Epithelial cell of esophagus (primary cell): ENCODE measurements at regions not wholly inside any gene's neighbourhood (a gene's known extent, or its start where the extent isn't known, plus 50 kb on each side); places are given as distances from the start of the nearest gene placed in this dataset.

Experiments used
- DNase-seq: peaks from one replicate; pipeline ENCODE4 v3.0.0; 2010; ENCODE audit warnings: low read depth
- H3K4me3 ChIP-seq: 2 replicates; pipeline ENCODE4 v1.5.1; 2011; ENCODE audit warnings: mild to moderate bottlenecking, low read length, control low read depth
- CTCF ChIP-seq: IDR thresholded peaks from 2 replicates; pipeline ENCODE4 v1.5.1; 2011; ENCODE audit warnings: low read depth, mild to moderate bottlenecking, low read length, control low read depth, inconsistent platforms; ENCODE audit not compliant: insufficient read depth; ENCODE audit errors: missing control alignments

DNA sequence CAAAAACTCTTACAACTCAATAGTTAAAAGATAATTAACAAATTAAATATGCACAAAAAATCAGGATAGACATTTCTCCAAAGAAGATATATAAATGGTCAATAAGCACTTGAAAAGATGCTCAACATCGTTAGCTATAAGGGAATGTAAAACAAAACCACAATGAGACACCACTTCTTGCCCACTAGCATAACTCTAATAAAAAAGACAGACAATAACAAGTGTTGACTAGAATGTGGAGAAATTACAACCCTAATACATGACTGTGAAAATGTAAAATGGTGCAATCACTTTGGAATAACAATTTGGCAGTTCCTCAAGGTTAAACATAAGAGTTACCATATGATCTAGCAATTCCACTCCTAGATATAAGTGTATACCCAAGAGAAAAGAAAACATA is 74.3 kb upstream of the PCGF5 start:
- H3K4me3 ChIP-seq: no peak overlapping the region
- no peak for TF ChIP-seq CTCF
- DNase-seq: no peak

DNA sequence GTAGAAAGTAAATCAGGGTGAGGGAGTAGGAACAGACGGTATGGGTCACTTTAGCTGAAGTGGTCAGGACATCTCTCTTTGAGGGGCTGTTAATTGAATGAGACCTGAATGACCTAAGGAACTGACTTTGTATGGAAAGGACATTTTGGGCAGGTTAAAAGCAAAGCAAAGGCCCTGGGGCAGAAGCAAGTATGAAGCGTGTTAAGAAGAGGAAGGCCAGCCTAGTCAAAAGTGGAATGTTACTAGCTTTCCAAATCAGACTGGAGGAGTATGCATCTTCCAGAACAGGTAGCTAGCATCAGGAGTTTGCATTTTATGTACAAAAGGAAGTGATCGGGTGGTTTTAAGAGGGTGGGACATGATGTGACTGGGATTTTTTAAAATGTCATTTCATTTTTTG is 70.9 kb upstream of the PCGF5 start:
- DNase-seq: no peak
- H3K4me3 ChIP-seq: no peak overlapping the region
- no peak for TF ChIP-seq CTCF

DNA sequence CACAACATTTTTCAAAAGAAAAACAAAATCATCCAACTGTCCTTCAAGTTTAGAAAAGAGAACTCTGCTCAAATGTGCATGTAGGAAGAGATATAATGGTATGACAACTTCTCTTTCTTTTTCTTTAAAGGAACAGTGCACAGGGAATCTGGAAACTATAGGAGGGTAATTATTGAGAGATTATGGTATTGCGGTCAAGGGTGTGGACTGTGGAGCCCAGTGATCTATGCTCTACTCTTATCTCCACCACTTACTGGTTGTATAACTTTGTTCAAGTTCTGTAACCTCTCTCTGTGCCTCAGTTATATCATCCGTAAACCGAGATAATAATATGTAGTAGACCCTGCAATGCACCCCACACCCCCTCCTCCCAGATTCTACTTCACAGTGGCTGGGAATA is 69.8 kb upstream of the PCGF5 start:
- DNase-seq: no peak
- H3K4me3 ChIP-seq: no peak overlapping the region
- no peak for TF ChIP-seq CTCF

GRCh38 chr10:91153508-91153907 is 67.0 kb upstream of the PCGF5 start:
- H3K4me3 ChIP-seq: no peak overlapping the region
- no peak for DNase-seq
- TF ChIP-seq CTCF: no peak

GRCh38 chr10:91154842-91155241 is 65.6 kb upstream of the PCGF5 start:
- no peak overlapping the region for H3K4me3 ChIP-seq
- TF ChIP-seq CTCF: no peak
- DNase-seq: no peak

- H3K4me3 ChIP-seq: no peak overlapping the region
- TF ChIP-seq CTCF: no peak
- no peak for DNase-seq
These were observed 64.3 kb upstream of the PCGF5 start for GRCh38 chr10:91156196-91156595.

DNA sequence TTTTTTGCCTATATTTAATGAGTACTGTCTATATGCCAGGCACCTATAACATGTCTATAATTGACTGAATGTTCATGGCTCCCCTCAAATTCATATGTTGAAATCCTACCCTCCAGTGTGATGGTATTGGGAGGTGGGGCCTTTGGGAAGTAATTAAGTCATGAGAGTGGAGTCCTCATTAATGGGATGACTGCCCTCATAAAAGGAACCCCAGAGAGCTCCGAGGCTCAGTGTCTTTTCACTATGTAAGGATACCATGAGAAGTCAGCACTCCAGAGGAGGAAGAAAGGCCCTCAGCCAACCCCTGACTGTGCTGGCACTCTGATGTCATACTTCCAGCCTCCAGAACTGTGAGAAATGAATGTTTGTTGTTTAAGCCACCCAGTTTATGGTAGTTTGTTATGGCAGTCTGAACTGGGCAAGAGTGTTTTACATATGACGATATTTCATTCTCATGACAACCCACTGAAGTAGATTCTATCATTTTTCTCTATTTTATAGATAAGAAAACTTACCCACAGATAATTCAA is 61.1 kb upstream of the PCGF5 start:
- no peak overlapping the region for H3K4me3 ChIP-seq
- TF ChIP-seq CTCF: no peak
- no peak for DNase-seq
